ENCODE measurements at regions not wholly inside any gene's neighbourhood (a gene's known extent, or its start where the extent isn't known, plus 50 kb on each side); places are given as distances from the start of the nearest gene placed in this dataset.
A peak's percentile ranks its signal among the peaks of the same experiment; 100 is the strongest.

- DNase-seq (ENCODE audit: low spot score): no peak
- TF ChIP-seq, protein P1, sequence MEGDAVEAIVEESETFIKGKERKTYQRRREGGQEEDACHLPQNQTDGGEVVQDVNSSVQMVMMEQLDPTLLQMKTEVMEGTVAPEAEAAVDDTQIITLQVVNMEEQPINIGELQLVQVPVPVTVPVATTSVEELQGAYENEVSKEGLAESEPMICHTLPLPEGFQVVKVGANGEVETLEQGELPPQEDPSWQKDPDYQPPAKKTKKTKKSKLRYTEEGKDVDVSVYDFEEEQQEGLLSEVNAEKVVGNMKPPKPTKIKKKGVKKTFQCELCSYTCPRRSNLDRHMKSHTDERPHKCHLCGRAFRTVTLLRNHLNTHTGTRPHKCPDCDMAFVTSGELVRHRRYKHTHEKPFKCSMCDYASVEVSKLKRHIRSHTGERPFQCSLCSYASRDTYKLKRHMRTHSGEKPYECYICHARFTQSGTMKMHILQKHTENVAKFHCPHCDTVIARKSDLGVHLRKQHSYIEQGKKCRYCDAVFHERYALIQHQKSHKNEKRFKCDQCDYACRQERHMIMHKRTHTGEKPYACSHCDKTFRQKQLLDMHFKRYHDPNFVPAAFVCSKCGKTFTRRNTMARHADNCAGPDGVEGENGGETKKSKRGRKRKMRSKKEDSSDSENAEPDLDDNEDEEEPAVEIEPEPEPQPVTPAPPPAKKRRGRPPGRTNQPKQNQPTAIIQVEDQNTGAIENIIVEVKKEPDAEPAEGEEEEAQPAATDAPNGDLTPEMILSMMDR (IDR thresholded peaks at IDR 0.05; ENCODE audit: extremely low read depth, insufficient read depth, missing control alignments): no peak
- in situ Hi-C loops (cut with MboI; ENCODE audit: low pct_unique_long_range_greater_than_20kb, low sequenced_read_pairs, unreplicated experiment): no loop called here
Observed at GRCh38 chr16:82357237-82357636, 187.2 kb upstream of the MPHOSPH6 start.

DNA sequence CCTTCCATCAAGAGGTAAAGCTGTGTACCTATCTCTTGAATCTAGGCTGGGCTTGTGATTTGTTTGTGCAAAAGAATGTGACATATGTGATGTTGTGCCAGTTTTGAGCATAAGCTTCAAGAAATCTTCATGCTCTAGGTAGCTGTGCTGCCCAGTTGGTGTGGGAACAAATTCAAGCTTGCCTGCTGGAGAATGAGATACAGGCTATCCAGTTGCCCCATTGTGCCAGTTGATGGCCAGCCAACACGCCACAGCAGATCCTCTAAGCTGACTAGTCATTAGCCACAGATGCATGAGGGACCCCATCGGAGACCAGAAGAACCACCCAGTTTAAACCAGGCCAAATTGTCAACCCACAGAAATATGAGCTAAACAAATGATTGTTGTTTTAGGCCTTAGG is 180.5 kb upstream of the MPHOSPH6 start:
- no peak for DNase-seq (ENCODE audit: low spot score)

DNA sequence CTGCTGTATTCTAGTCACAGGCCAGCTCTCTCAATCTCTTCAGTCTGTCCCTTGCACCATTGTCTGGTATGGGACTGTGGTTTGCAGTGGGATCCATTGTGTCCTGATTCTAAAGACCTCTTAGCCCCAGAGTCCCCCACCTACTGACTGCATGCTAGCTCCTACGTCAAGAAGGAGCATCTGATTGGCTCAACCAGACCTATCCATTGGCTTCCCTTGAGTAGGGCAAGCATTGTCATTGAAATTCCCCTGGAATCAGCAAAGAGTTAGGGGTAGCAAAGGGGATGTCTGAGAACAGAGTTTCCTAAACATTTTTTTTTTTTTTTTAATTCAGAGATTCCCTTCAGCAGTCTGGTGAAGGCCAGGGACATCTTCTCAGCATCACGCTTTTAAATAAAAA is 175.3 kb upstream of the MPHOSPH6 start:
- no peak for DNase-seq (ENCODE audit: low spot score)
- TF ChIP-seq, protein P1 (IDR thresholded peaks at IDR 0.05; ENCODE audit: extremely low read depth, insufficient read depth, missing control alignments): no peak
- in situ Hi-C loops (cut with MboI; ENCODE audit: low pct_unique_long_range_greater_than_20kb, low sequenced_read_pairs, unreplicated experiment): no loop called here

More for the DNA sequence above, 180.5 kb upstream of the MPHOSPH6 start:
- TF ChIP-seq, protein P1 (IDR thresholded peaks at IDR 0.05; ENCODE audit: extremely low read depth, insufficient read depth, missing control alignments): no peak
- in situ Hi-C loops (cut with MboI; ENCODE audit: low pct_unique_long_range_greater_than_20kb, low sequenced_read_pairs, unreplicated experiment): no loop called here

DNA sequence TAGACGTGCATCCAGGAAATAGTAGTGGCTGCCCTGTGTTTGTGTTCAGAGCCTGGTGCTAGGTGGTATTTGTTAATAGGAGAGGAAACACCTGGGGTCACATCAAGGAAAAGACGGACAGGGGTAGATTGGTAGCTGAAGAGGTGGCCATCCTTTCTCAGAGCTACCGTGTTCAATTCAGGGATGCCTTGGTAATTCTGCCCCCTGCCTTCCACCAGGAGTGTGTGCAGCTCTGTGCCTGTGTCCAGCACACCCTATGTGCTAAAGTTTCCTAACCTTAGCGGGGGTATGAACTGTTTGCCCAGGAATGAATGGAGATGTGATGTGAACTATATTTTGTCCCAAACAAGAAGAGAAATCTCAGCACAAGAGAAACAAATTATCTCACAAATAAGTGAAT is 174.1 kb upstream of the MPHOSPH6 start:
- no peak for DNase-seq (ENCODE audit: low spot score)
- in situ Hi-C loops (cut with MboI; ENCODE audit: low pct_unique_long_range_greater_than_20kb, low sequenced_read_pairs, unreplicated experiment): no loop called here
- TF ChIP-seq, protein P1 (IDR thresholded peaks at IDR 0.05; ENCODE audit: extremely low read depth, insufficient read depth, missing control alignments): peak; percentile 38

DNA sequence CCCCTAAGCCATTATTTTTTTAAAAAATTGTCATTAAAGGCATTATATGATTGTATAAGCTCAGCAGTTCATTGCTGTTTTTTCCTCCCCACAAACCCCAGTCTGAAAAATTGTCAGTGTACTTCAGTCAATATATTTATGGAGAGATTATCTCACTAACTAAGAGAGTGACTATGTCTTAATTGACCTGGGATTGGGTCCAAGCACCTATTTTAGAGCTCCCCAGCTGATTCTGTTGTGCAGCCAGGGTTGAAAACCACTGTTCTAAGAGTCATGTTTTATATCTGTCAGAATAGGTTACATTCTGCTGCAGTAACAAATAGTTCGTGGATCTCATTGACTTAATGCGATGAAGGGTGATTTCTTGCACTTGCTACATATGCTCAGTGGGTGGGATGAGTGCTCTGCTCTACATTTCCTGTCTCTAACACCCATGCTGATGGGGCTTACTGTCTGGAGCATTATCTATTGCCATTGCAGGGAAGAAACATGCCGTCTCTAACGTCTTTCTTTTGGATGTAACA is 171.2 kb upstream of the MPHOSPH6 start:
- TF ChIP-seq, protein P1 (IDR thresholded peaks at IDR 0.05; ENCODE audit: extremely low read depth, insufficient read depth, missing control alignments): no peak

DNA sequence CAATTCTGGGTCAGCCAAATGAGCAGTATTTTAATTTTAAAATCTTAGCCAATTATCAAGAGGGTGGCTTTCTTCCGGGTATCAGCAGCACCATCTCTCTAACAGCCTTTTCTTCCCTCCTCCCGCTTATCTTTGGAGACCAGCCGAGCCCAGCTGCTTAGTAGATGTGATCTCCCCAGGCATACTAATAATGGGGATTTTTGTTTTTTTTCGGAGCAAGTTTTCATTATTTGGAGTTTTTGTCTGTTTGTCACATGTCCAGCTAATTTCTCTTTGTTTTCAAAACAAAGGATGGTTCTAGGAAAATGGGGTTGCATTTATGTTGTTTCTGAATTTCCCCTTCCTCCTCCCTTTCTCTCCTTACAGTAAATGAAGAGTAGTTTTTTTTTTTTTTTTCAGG is 170.5 kb upstream of the MPHOSPH6 start:
- in situ Hi-C loops (cut with MboI; ENCODE audit: low pct_unique_long_range_greater_than_20kb, low sequenced_read_pairs, unreplicated experiment): no loop called here
- DNase-seq (ENCODE audit: low spot score): no peak
- TF ChIP-seq, protein P1 (IDR thresholded peaks at IDR 0.05; ENCODE audit: extremely low read depth, insufficient read depth, missing control alignments): no peak

More for the DNA sequence above, 171.2 kb upstream of the MPHOSPH6 start:
- DNase-seq (ENCODE audit: low spot score): no peak
- in situ Hi-C loops (cut with MboI; ENCODE audit: low pct_unique_long_range_greater_than_20kb, low sequenced_read_pairs, unreplicated experiment): no loop called here

GRCh38 chr16:82337355-82337754 is 167.3 kb upstream of the MPHOSPH6 start:
- DNase-seq (ENCODE audit: low spot score): no peak
- in situ Hi-C loops (cut with MboI; ENCODE audit: low pct_unique_long_range_greater_than_20kb, low sequenced_read_pairs, unreplicated experiment): no loop called here
- TF ChIP-seq, protein P1 (IDR thresholded peaks at IDR 0.05; ENCODE audit: extremely low read depth, insufficient read depth, missing control alignments): no peak
